PC-9 (cell line): ENCODE measurements at regions not wholly inside any gene's neighbourhood (a gene's known extent, or its start where the extent isn't known, plus 50 kb on each side); places are given as distances from the start of the nearest gene placed in this dataset.

ENCODE experiments used
- BruUV-seq: library from RNA; stranded (reverse); fragments of 400-500 nt; replicated peaks from 2 replicates; lab custom pipeline; 2021; lab: Mats Ljungman, UMichigan
- CTCF ChIA-PET: fragments of 300-600 bp; sonication (Branson Sonifier 250); formaldehyde crosslinking; loops from one replicate; lab custom pipeline; 2022; ENCODE audit warnings: antibody characterized with exemption; lab: Charles Lee
- POLR2A ChIA-PET: fragments of 300-600 bp; sonication (Branson Sonifier 250); formaldehyde crosslinking; loops from one replicate; lab custom pipeline; 2022; ENCODE audit warnings: antibody characterized with exemption; ENCODE audit not compliant: unreplicated experiment; lab: Charles Lee
- DNase-seq, 2 experiments: peaks; one replicate each; pipeline versions ENCODE4 v3.0.0 to v3.0.0-alpha.2; 2015 to 2022; ENCODE audit warnings: mixed read lengths in 1 of 2
- H2AFZ ChIP-seq: fragments of 200-600 bp; sonication (generic); 2 replicates; pipeline ENCODE4 v1.8.1; 2017; ENCODE audit warnings: antibody characterized with exemption
- H3F3A ChIP-seq: fragments of 200-600 bp; sonication (generic); 2 replicates; pipeline ENCODE4 v1.8.1; 2017; ENCODE audit warnings: antibody characterized with exemption, mild to moderate bottlenecking, low read depth; ENCODE audit not compliant: insufficient read depth
- H3K27ac ChIP-seq: fragments of 200-600 bp; sonication (generic); 2 replicates; pipeline ENCODE4 v1.6.1; 2016; ENCODE audit warnings: mixed run types
- H3K27me3 ChIP-seq: fragments of 200-600 bp; sonication (generic); 2 replicates; pipeline ENCODE4 v1.6.1; 2016; ENCODE audit warnings: low read depth, mixed run types; ENCODE audit not compliant: insufficient read depth
- H3K36me3 ChIP-seq: fragments of 200-600 bp; sonication (generic); 2 replicates; pipeline ENCODE4 v1.6.1; 2016; ENCODE audit warnings: low read depth, mixed run types
- H3K4me1 ChIP-seq: fragments of 200-600 bp; sonication (generic); replicated peaks from 2 replicates; pipeline ENCODE4 v1.6.1; 2016; ENCODE audit warnings: mixed run types; ENCODE audit not compliant: insufficient read depth
- H3K4me2 ChIP-seq: fragments of 200-600 bp; sonication (generic); 2 replicates; pipeline ENCODE4 v1.6.1; 2017; ENCODE audit warnings: mixed run types
- H3K4me3 ChIP-seq: fragments of 200-600 bp; sonication (generic); 2 replicates; pipeline ENCODE4 v1.6.1; 2016; ENCODE audit warnings: mixed run types
- H3K79me2 ChIP-seq: fragments of 200-600 bp; sonication (generic); 2 replicates; pipeline ENCODE4 v1.6.1; 2017; ENCODE audit warnings: low read depth, mixed run types
- H3K9me2 ChIP-seq: fragments of 200-600 bp; sonication (generic); 2 replicates; pipeline ENCODE4 v1.8.1; 2017; ENCODE audit warnings: mild to moderate bottlenecking; ENCODE audit not compliant: insufficient read depth
- H3K9me3 ChIP-seq: fragments of 200-600 bp; sonication (generic); 2 replicates; pipeline ENCODE4 v1.8.1; 2016; ENCODE audit warnings: low read depth; ENCODE audit not compliant: insufficient read depth
- H4K20me1 ChIP-seq: fragments of 200-600 bp; sonication (generic); 2 replicates; pipeline ENCODE4 v1.8.1; 2017; ENCODE audit not compliant: insufficient read depth
- EZH2 ChIP-seq: fragments of 200-600 bp; sonication (generic); IDR thresholded peaks from 2 replicates; pipeline ENCODE4 v1.8.0; 2017; ENCODE audit warnings: antibody characterized with exemption, low read depth
- intact Hi-C: fragments of 100-400 bp; cut with micrococcal nuclease; formaldehyde crosslinking; loops from one replicate; pipeline ENCODE4 v1.10.0; 2022; ENCODE audit not compliant: unreplicated experiment
- TF ChIP-seq, protein P1 (sequence below): fragments of 200-600 bp; sonication (generic); conservative IDR thresholded peaks from 2 replicates; pipeline ENCODE4 v1.6.1; 2017; ENCODE audit warnings: mixed run types, antibody characterized with exemption, mild to moderate bottlenecking, moderate library complexity

DNA sequence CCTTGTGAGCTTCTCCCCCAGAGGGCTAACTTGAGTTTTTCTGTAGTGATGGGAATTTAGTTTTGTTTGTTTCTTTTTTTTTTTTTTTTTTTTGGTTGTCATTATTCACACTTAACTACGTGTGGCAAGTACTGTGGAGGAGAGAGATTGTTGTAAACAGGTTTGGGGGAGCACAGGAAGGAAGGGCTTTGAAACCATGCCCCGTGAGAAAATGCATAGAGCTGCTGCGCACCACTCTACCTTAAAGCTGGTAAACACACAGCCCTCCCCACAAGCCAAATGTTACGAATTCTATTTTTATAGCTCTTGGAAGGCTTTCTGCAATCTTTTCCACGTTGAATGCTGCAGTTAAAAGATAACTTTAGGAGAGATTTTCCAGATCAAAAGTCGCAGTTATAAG is 76.2 kb downstream of the ZNF22 start:
- CTCF ChIA-PET = no interaction called here
- no peak overlapping the region for H3K27ac ChIP-seq
- no peak overlapping the region for H2AFZ ChIP-seq
- H3K4me3 ChIP-seq = no peak overlapping the region
- DNase-seq = no peak
- no peaks in the 10 kb centered on the region for H3F3A ChIP-seq
- POLR2A ChIA-PET = no interaction called here
- no peaks in the 10 kb centered on the region for H3K9me2 ChIP-seq
- H3K36me3 ChIP-seq = no peaks in the 10 kb centered on the region
- intact Hi-C loops = no loop called here
- H3K4me1 ChIP-seq = no peaks in the 10 kb centered on the region
- 0 out of 2 replicates have a peak, but pooled peaks cover 10% of the 10 kb centered on the region for H3K27me3 ChIP-seq
- no peaks in the 10 kb centered on the region for H3K9me3 ChIP-seq
- no TSS peak for BruUV-seq
- TF ChIP-seq, protein P1, sequence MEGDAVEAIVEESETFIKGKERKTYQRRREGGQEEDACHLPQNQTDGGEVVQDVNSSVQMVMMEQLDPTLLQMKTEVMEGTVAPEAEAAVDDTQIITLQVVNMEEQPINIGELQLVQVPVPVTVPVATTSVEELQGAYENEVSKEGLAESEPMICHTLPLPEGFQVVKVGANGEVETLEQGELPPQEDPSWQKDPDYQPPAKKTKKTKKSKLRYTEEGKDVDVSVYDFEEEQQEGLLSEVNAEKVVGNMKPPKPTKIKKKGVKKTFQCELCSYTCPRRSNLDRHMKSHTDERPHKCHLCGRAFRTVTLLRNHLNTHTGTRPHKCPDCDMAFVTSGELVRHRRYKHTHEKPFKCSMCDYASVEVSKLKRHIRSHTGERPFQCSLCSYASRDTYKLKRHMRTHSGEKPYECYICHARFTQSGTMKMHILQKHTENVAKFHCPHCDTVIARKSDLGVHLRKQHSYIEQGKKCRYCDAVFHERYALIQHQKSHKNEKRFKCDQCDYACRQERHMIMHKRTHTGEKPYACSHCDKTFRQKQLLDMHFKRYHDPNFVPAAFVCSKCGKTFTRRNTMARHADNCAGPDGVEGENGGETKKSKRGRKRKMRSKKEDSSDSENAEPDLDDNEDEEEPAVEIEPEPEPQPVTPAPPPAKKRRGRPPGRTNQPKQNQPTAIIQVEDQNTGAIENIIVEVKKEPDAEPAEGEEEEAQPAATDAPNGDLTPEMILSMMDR = no peak
- no peak for TF ChIP-seq EZH2
- H4K20me1 ChIP-seq = no peaks in the 10 kb centered on the region
- H3K79me2 ChIP-seq = no peaks in the 10 kb centered on the region
- H3K4me2 ChIP-seq = no peak overlapping the region

DNA sequence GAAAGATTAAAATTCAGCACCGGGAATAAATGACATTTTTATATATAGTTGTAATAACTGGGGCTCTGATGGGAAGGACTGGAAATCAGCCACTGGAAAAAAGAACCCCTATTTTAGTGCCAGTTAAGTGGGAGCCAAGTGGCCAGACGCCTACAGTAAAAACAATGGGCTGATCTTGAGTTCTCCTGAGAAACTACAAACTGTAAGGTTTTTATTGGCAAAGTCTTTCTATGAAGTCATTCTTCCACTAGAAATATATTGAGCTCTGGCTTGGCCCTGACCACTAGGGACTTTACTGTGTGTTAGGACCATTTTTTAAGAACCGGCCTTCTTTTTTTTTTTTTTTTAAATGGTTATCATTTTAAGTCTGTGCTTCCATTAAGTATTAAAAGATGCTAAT is 79.6 kb downstream of the ZNF22 start:
- H3K9me2 ChIP-seq = no peaks in the 10 kb centered on the region
- CTCF ChIA-PET = no interaction called here
- H3K27me3 ChIP-seq = 0 out of 2 replicates have a peak, but pooled peaks cover 10% of the 10 kb centered on the region
- H3F3A ChIP-seq = no peaks in the 10 kb centered on the region
- intact Hi-C loops = no loop called here
- H3K4me3 ChIP-seq = no peak overlapping the region
- H3K79me2 ChIP-seq = no peaks in the 10 kb centered on the region
- TF ChIP-seq EZH2 = no peak
- TF ChIP-seq, protein P1 = no peak
- no peaks in the 10 kb centered on the region for H4K20me1 ChIP-seq
- DNase-seq = no peak
- no peak overlapping the region for H3K27ac ChIP-seq
- BruUV-seq = no TSS peak
- no peak overlapping the region for H3K4me2 ChIP-seq
- H3K4me1 ChIP-seq = no peaks in the 10 kb centered on the region
- no peak overlapping the region for H2AFZ ChIP-seq
- no peaks in the 10 kb centered on the region; the same call in 1 of the 2 replicates for H3K9me3 ChIP-seq
- POLR2A ChIA-PET = no interaction called here
- no peaks in the 10 kb centered on the region for H3K36me3 ChIP-seq

DNA sequence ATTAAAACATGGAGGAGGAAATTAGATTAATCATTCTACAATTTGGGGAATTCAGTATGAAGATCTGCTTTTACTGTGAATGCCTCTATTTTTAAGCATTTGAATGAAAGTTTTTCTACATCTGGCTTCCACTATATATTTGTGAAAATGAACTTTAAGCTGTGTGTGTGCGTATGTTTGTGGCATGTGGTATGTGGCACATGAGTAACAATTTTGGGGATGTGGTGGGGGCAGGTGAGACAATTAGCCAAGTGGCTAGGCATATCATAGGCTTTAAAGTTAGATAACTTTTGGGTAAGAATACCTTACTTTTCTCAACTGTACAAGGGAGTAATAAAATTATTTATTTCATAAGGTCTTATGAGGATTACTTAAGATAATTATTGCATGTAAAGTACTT is 81.5 kb downstream of the ZNF22 start:
- H3K9me2 ChIP-seq = no peaks in the 10 kb centered on the region
- no peaks in the 10 kb centered on the region for H4K20me1 ChIP-seq
- ChIA-PET CTCF (no interaction called here), POLR2A (no interaction called here)
- no peak overlapping the region for H3K27ac ChIP-seq
- no peaks in the 10 kb centered on the region for H3F3A ChIP-seq
- H3K9me3 ChIP-seq = no peaks in the 10 kb centered on the region; the same call in 1 of the 2 replicates
- intact Hi-C loops = no loop called here
- H2AFZ ChIP-seq = no peak overlapping the region
- TF ChIP-seq EZH2 = no peak
- TF ChIP-seq, protein P1 = no peak
- BruUV-seq = no TSS peak
- no peaks in the 10 kb centered on the region for H3K36me3 ChIP-seq
- H3K4me2 ChIP-seq = no peak overlapping the region
- no peaks in the 10 kb centered on the region for H3K4me1 ChIP-seq
- H3K4me3 ChIP-seq = no peak overlapping the region
- H3K27me3 ChIP-seq = 0 out of 2 replicates have a peak, but pooled peaks cover 10% of the 10 kb centered on the region
- H3K79me2 ChIP-seq = no peaks in the 10 kb centered on the region
- no peak for DNase-seq
